GM18502 (cell line): ENCODE measurements at regions not wholly inside any gene's neighbourhood (a gene's known extent, or its start where the extent isn't known, plus 50 kb on each side); places are given as distances from the start of the nearest gene placed in this dataset.
A peak's percentile ranks its signal among the peaks of the same experiment; 100 is the strongest.

Experiments used
- ATAC-seq: cut with Tn5 transposase; IDR thresholded peaks from one replicate; pipeline ENCODE4 v1.9.1; 2021; ENCODE audit warnings: mild to moderate bottlenecking; ENCODE audit not compliant: unreplicated experiment, poor library complexity

DNA sequence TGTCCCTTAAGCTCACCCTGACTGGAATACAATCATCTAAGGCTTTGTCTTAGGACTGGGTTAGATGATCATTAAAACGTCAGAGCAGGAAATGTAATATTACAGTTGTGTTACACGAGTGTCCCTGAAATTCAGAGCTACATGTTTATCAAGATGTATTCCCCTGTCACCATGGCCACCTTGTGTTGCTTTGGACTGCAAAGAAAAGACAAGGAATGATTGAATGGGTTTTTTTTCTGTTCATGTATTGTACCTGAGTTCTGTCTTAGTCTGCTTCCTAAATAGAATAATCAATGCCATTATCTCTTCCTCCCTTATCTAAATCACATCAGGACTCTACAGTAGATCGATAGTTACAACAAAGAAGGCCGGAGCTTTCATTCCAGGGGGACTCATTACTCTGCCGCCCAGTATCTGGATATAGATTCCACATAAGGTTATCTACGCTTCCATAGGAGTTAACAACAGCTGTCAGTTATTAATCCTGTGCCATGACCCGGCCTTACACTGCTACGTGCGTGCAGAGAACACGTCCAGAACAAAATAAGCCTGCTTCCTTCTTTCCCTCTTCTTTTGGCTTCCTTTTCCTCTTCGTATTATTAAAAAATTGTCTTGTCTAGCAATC lies 274.1 kb upstream of the SASH1 start:
- no peak for ATAC-seq

GRCh38 chr6:148069256-148069655 lies 273.4 kb upstream of the SASH1 start:
- ATAC-seq: no peak

DNA sequence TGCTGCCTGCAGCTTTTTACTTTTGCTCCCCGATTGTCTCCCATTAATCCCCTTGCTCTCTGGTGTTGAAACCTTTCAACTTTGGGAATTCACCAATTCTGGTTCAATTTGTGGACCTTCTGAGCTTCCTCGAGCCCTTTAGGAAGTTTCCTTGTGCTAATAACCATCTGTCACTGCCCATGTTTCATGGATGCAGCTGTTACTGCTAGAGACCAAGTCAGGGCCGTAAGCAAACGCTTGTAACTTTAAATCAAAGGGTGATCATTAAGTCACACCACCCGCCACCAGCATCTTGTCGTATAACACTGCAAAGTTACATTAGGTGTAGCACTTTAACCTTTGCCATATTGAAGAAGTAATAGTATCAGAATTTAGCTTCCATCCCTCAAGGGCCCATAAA lies 268.3 kb upstream of the SASH1 start:
- ATAC-seq: no peak

GRCh38 chr6:148074738-148075137 lies 267.9 kb upstream of the SASH1 start:
- peak; percentile 91 for ATAC-seq

- ATAC-seq: no peak
Observed at GRCh38 chr6:148075352-148075751, 267.3 kb upstream of the SASH1 start.

DNA sequence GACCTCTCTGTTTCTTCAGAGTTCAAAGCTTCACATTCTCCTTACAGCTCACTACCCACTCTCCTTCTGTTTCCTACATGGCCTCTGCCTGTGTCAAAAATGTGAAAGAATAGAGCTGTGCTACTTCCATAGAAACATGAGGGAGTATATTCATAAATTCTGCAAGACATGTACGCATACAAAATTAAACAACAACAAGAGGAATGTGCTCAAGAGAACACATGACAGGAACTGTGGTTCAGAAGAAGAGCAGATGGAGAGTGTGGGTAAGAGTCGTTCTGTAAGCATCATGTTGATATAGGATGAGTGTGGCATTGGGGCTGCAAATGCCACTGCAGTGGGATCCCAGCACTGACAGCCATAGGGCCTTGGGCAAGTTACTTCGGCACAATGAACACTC lies 266.6 kb upstream of the SASH1 start:
- no peak for ATAC-seq

DNA sequence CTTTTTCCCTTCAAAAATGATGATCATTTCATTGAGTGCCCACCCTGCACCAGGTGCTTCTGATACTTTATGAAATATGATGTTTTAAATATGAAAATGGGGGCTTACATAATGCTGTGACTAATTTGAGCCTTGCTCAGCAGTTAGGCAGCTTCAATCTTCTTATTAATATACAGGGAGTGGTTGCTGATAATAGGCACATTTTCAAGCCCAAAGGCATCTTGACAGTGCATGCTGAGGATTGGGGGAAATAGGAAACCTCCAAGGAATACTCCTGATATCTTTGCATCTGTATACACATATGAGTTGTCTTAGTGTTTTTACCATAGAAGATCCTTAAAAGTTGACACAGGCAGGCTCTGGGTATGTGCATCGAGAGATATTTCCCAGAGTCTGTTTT lies 262.3 kb upstream of the SASH1 start:
- no peak for ATAC-seq

GRCh38 chr6:148081076-148081475 lies 261.6 kb upstream of the SASH1 start:
- no peak for ATAC-seq

DNA sequence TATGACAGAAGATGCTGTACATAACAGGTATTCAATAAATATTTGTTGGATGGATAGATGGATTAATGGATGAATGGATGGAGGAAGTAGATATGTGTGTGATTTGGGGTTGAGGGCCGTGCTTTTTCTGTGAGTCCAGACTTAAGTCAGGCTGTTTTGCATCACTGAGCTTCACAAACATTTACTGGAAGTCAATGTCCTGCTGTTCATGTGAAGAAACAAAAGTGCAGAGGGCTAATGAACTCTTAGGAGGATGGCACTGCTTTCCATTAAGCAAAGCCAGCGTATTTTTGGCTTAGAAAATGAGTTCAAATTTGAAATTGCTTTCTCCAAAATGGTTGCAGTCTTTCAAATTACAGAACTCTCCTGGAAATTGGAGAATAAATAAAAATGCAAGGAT lies 260.6 kb upstream of the SASH1 start:
- no peak for ATAC-seq

DNA sequence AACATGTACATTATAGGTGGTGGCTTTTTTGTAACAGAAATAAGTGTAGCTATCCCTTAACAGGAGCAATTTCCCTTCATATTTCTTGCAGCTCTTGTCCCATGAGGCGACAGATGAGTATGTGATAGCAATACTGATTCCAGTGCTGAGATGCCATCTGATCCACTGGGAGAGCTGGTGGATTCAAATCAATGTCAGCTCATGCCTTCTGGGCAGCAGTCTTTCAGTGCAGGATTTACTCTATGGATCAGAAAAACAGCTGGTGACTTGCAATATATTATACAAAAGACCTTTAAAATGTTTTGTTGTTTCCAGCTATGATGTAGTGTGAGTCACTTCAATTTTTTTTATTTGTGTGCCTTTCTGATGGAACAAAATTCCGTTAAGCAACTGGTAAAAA lies 259.9 kb upstream of the SASH1 start:
- ATAC-seq: no peak

DNA sequence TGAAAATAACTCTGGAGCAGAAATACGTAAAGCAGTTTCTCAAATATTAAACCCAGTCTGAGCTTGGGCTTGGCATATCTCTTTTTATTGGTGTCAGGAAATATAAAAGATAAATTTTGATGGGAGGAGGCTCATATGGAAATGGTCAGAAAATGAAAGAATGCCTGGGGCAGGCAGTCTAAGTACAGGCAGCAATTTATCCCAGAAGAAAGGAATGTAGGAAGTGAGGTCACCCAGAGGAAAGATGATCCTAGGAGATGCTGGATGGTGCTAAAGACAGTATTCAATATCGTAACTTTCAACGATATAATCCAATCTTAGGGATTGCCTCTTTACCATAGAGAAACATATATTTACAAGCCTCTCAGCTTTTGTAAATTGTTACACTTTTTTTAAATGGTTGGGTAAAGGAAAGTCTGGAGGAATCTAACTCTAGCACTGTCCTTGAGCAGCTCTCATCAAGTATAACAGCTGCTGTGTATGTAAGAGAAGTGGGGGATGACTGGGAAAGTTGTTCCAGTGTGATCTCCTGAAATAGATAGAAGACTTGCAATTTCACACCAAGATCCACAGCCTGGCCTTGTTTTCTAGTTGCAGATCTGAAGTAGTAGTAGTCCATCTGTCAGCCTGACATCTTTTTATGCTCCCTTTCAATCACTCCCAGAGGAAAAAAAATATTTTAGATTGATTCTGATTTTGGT lies 256.9 kb upstream of the SASH1 start:
- ATAC-seq: no peak

DNA sequence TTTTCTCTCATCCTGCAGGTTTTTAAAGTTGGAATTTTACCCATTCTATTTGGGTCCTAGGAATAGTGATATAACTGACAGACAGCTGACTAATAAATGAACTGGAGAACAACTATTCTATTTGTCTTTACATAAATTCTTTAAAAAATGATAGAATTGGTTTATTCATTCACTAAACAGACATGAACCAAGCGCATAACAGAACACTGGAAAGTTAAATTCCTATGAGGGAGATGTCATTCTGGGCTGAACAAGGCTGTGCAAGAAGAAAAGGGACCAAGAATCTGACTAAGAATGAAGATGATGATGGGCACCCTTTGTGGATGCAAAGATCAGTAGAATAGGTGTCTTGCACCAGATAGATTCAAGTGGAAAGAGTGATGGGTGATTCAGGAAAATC lies 256.3 kb upstream of the SASH1 start:
- ATAC-seq: no peak

- no peak for ATAC-seq
Observed at GRCh38 chr6:148086843-148087242, 255.8 kb upstream of the SASH1 start.

DNA sequence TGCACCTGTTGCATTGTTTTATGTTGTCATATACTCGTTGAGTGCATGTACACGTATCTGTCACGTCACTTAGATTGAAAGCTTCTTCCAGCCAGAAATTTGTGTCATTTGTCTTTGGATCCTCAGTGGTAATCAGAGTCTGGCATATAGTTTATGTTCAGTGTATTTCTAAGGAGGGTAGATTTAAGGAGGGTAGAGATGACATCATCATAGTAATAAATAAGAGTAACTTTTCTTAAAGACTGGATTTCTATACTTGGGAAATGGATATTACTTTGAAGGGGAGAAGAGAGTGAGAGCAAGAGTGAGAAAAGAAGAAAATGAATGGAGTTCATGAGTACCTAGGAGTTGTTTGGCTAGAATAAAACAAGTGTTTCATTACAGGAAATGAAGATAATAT lies 255.0 kb upstream of the SASH1 start:
- no peak for ATAC-seq

DNA sequence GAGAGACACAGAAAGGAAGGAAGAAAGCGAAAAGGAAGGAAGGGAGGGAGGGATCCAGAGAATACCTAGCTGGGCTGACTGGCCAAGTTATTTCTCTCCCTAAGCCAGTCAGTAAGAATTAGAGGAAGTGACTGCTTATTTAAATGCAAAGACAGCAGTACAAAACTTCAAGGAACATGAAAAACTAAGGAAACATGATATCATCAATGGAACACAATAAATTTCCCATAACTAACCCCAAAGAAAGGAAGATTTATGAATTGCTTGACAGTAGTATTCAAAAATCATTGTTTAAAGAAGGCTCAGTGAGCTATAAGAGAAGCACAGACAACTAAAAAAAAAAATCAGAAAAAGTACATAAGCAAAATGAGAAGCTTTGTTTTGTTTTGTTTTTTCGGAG lies 252.3 kb upstream of the SASH1 start:
- no peak for ATAC-seq

- no peak for ATAC-seq
Observed at GRCh38 chr6:148091394-148091793, 251.2 kb upstream of the SASH1 start.

GRCh38 chr6:148103436-148103835 lies 239.2 kb upstream of the SASH1 start:
- ATAC-seq: no peak

DNA sequence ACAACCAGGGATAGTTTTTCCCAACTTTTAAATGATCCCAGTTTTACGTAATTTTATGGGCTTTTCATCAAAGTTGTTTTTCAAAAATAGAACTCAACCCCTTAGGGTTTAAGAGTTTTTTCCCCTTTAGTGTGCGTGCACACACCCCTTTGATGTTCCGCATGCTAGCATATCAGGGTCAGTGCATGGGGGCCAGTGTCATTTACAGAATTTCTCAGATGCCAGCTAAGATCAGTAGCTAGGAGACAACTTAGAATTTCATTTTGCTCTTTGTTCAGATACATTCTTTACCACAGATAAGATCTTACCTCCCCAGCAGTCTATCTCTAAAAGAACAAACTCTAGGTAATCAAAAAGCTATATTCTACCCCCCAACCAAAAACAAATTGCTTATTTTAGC lies 238.5 kb upstream of the SASH1 start:
- no peak for ATAC-seq

DNA sequence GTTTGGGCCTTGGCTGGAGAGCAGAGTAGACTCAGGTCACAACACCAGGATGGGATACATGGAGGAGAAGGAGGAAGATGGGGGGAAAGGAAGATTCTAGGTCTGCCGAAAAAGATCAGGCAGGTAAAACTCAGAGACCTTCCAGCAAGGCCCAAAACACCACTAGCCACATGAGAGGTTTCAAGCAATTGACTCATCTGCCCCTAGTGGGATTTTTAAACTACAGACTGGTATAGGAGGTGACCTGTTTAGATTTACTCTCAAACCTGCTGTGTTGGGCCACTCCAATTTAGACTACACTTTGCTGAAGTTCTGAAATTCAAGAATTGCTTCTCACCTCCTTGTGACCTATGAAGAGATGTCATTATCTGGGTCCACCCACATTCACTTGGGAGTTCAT lies 236.9 kb upstream of the SASH1 start:
- ATAC-seq: no peak

DNA sequence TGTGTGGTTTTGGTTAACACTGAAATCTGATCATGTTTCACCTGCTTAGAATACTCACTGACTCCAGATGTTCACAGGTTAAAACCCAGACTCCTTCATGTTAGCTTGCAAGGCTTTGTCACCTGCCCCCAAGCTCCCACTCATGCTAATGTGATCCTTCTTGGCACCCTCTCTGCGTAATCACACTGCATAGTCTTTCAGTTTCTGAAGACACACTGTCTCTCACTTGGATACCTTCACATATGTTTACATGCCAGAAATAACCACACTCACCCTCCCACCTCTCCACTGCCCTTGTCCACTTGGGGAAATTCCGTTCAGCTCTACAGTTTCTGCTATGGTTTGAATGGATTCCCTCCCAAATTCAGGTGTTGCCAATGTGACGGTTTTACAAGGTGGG lies 234.7 kb upstream of the SASH1 start:
- no peak for ATAC-seq

GRCh38 chr6:148109732-148110131 lies 232.9 kb upstream of the SASH1 start:
- ATAC-seq: no peak

DNA sequence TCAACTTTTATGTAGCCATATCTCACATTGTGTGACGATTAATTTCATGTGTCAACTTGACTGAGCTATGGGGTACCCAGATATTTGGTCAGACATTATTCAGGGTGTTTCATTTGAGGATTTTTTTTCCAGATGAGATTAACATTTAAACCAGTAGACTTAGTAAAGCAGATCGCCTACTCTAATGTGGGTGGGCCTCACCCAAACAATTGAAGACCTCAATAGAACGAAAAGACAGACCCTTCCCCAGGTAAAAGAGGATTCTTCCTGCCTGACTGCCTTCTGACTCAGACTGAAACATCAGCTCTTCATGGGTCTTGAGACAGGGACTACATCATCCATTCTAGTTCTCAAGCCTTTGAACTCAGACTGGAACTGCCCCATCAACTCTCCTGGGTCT lies 231.7 kb upstream of the SASH1 start:
- no peak for ATAC-seq
